Gastroesophageal sphincter (tissue), 3 donors: ENCODE measurements at regions not wholly inside any gene's neighbourhood (a gene's known extent, or its start where the extent isn't known, plus 50 kb on each side); places are given as distances from the start of the nearest gene placed in this dataset.

Experiments used
- CTCF ChIP-seq, 4 experiments: fragments of 200-600 bp in 2 of 4; fragments of 450-650 bp in 2 of 4; sonication (generic) in 1 of 4; IDR thresholded peaks; one replicate each; pipeline ENCODE4 v1.5.1; 2017 to 2019; ENCODE audit warnings: antibody characterized with exemption in 4 of 4, mild to moderate bottlenecking in 2 of 4, moderate library complexity in 2 of 4
- EP300 ChIP-seq: sonication (generic); formaldehyde crosslinking; IDR thresholded peaks from one replicate; pipeline ENCODE4 v1.6.1; 2017; ENCODE audit warnings: antibody characterized with exemption, mild to moderate bottlenecking
- POLR2A ChIP-seq, 2 donors: fragments of 450-650 bp; IDR thresholded peaks; one replicate each; pipeline ENCODE4 v1.6.1; 2017; ENCODE audit warnings: antibody characterized with exemption in 2 of 2, mild to moderate bottlenecking in 2 of 2, moderate library complexity in 1 of 2
- POLR2AphosphoS5 ChIP-seq: sonication (generic); formaldehyde crosslinking; IDR thresholded peaks from one replicate; pipeline ENCODE4 v1.6.1; 2017; ENCODE audit warnings: antibody characterized with exemption

- TF ChIP-seq CTCF (IDR thresholded peaks at IDR 0.05) (no peak), POLR2AphosphoS5 (no peak), POLR2A (IDR thresholded peaks at IDR 0.05) (no peak), EP300 (no peak)
Observed at GRCh38 chr18:41553716-41554115, 401.3 kb upstream of the PIK3C3 start.
